CD4-positive, alpha-beta T cell (primary cell): ENCODE measurements at regions not wholly inside any gene's neighbourhood (a gene's known extent, or its start where the extent isn't known, plus 50 kb on each side); places are given as distances from the start of the nearest gene placed in this dataset.

Source experiments
- ATAC-seq: fragments of 200-7000 bp; cut with Tn5 transposase; one replicate; pipeline ENCODE4 v1.10.0; 2022; ENCODE audit warnings: mild to moderate bottlenecking; ENCODE audit not compliant: poor library complexity
- CTCF ChIA-PET: fragments of 350-600 bp; sonication (Branson Sonifier 250); formaldehyde crosslinking; loops from one replicate; lab custom pipeline; 2021; ENCODE audit warnings: antibody characterized with exemption, inconsistent platforms; lab: Charles Lee
- POLR2A ChIA-PET: fragments of 350-600 bp; sonication (Branson Sonifier 250); formaldehyde crosslinking; loops from one replicate; lab custom pipeline; 2021; ENCODE audit warnings: antibody characterized with exemption, inconsistent platforms; lab: Charles Lee
- DNase-seq, 14 experiments: peaks; one replicate each; pipeline ENCODE4 v3.0.0-alpha.2; 2013 to 2020; ENCODE audit warnings: mixed read lengths in 2 of 14
- H3K27ac ChIP-seq, 2 donors: one replicate each; pipeline versions ENCODE4 v1.5.1 to v1.7.0; 2013; ENCODE audit warnings: low read length in 2 of 2, low read depth in 1 of 2, mild to moderate bottlenecking in 1 of 2
- H3K27me3 ChIP-seq, 2 experiments: 1 replicate in 1 of 2; 2 replicates in 1 of 2; pipeline versions ENCODE4 v1.6.1 to v1.7.0; 2013; ENCODE audit warnings: low read length in 2 of 2, control low read depth in 1 of 2, mild to moderate bottlenecking in 1 of 2, moderate library complexity in 1 of 2; ENCODE audit not compliant: insufficient read depth in 2 of 2, control insufficient read depth in 1 of 2
- H3K36me3 ChIP-seq: one replicate; pipeline ENCODE4 v1.6.1; 2013; ENCODE audit warnings: low read length, control low read depth; ENCODE audit not compliant: insufficient read depth
- H3K4me1 ChIP-seq: one replicate; pipeline ENCODE4 v1.6.1; 2013; ENCODE audit warnings: low read length, control low read depth; ENCODE audit not compliant: insufficient read depth
- H3K4me3 ChIP-seq: one replicate; pipeline ENCODE4 v1.5.1; 2013; ENCODE audit warnings: mild to moderate bottlenecking, low read length, moderate library complexity
- H3K9me3 ChIP-seq, 2 experiments: 1 replicate in 1 of 2; 2 replicates in 1 of 2; pipeline versions ENCODE4 v1.6.1 to v1.7.0; 2013; ENCODE audit warnings: low read length in 2 of 2, mild to moderate bottlenecking in 2 of 2, control low read depth in 1 of 2, moderate library complexity in 1 of 2; ENCODE audit not compliant: control insufficient read depth in 1 of 2, insufficient read depth in 1 of 2
- H3K27ac Mint-ChIP-seq: one replicate; pipeline ENCODE4 v1.8.0; 2020; ENCODE audit warnings: mixed read lengths
- H3K27me3 Mint-ChIP-seq: one replicate; pipeline ENCODE4 v1.8.0; 2021; ENCODE audit warnings: mixed read lengths
- H3K36me3 Mint-ChIP-seq: one replicate; pipeline ENCODE4 v1.8.0; 2021; ENCODE audit warnings: low read depth, mixed read lengths
- H3K4me1 Mint-ChIP-seq: one replicate; pipeline ENCODE4 v1.8.0; 2021; ENCODE audit warnings: low read depth, mixed read lengths
- H3K4me3 Mint-ChIP-seq: one replicate; pipeline ENCODE4 v1.8.0; 2020; ENCODE audit warnings: mild to moderate bottlenecking, mixed read lengths
- H3K9me3 Mint-ChIP-seq: one replicate; pipeline ENCODE4 v1.8.0; 2020; ENCODE audit warnings: mixed read lengths
- CTCF ChIP-seq: fragments of 200-600 bp; IDR thresholded peaks from one replicate; pipeline ENCODE4 v1.8.0; 2022; ENCODE audit warnings: antibody characterized with exemption, mild to moderate bottlenecking
- intact Hi-C, 2 experiments: fragments of 100-400 bp; cut with DNase I in 1 of 2; cut with micrococcal nuclease in 1 of 2; formaldehyde crosslinking; loops; one replicate each; pipeline versions ENCODE4 v1.15.1 to v1.9.0; 2023 to 2025; cut with DNase I, micrococcal nuclease

- ChIA-PET POLR2A (no interaction called here), CTCF (no interaction called here)
- H3K27ac ChIP-seq: no peak overlapping the region
- no peaks in the 10 kb centered on the region for H3K36me3 ChIP-seq
- H3K4me1 ChIP-seq: no peaks in the 10 kb centered on the region
- DNase-seq (no peak), ATAC-seq (no peak)
- no peak for TF ChIP-seq CTCF
- H3K4me3 ChIP-seq: no peak overlapping the region
- H3K27me3 ChIP-seq: no peaks in the 10 kb centered on the region
- H3K9me3 ChIP-seq: no peaks in the 10 kb centered on the region
- no peaks in the 10 kb centered on the region for H3K4me1 Mint-ChIP-seq
- intact Hi-C loops: no loop called here
- H3K27ac Mint-ChIP-seq: no peak overlapping the region
- H3K4me3 Mint-ChIP-seq: no peak overlapping the region
- H3K9me3 Mint-ChIP-seq: peaks cover 10% of the 10 kb centered on the region
- H3K36me3 Mint-ChIP-seq: no peaks in the 10 kb centered on the region
- H3K27me3 Mint-ChIP-seq: no peaks in the 10 kb centered on the region
Observed at GRCh38 chr18:30639361-30639760, 403.2 kb downstream of the DSC3 start.

GRCh38 chr18:30634249-30634648, 408.3 kb downstream of the DSC3 start:
- no peaks in the 10 kb centered on the region for H3K4me1 Mint-ChIP-seq
- CTCF ChIA-PET: no interaction called here

GRCh38 chr18:30632071-30632698, 410.4 kb downstream of the DSC3 start:
- Mint-ChIP-seq H3K27ac (no peak overlapping the region), H3K9me3 (peaks cover 8% of the 10 kb centered on the region), H3K36me3 (no peaks in the 10 kb centered on the region), H3K4me1 (no peaks in the 10 kb centered on the region), H3K4me3 (no peak overlapping the region), H3K27me3 (no peaks in the 10 kb centered on the region)
- Histone ChIP-seq H3K36me3 (no peaks in the 10 kb centered on the region), H3K27ac (no peak overlapping the region), H3K4me3 (no peak overlapping the region), H3K27me3 (no peaks in the 10 kb centered on the region), H3K9me3 (peaks cover 0 to 9% of the 10 kb centered on the region in 2 experiments), H3K4me1 (no peaks in the 10 kb centered on the region)
- POLR2A ChIA-PET: no interaction called here
- DNase-seq: no peak
- intact Hi-C loops: no loop called here
- CTCF ChIA-PET: no interaction called here
- no peak for TF ChIP-seq CTCF
- no peak for ATAC-seq

More at GRCh38 chr18:30634249-30634648, 408.3 kb downstream of the DSC3 start:
- H3K27ac ChIP-seq: no peak overlapping the region
- H3K27me3 ChIP-seq: no peaks in the 10 kb centered on the region
- no peak overlapping the region for H3K4me3 ChIP-seq
- H3K27ac Mint-ChIP-seq: no peak overlapping the region
- no peak overlapping the region for H3K4me3 Mint-ChIP-seq
- H3K36me3 Mint-ChIP-seq: no peaks in the 10 kb centered on the region
- H3K27me3 Mint-ChIP-seq: no peaks in the 10 kb centered on the region
- H3K4me1 ChIP-seq: no peaks in the 10 kb centered on the region
- intact Hi-C loops: no loop called here
- H3K9me3 Mint-ChIP-seq: peaks cover 8% of the 10 kb centered on the region
- POLR2A ChIA-PET: no interaction called here
- H3K36me3 ChIP-seq: no peaks in the 10 kb centered on the region
- DNase-seq (no peak), ATAC-seq (no peak)
- H3K9me3 ChIP-seq: peaks cover 0 to 9% of the 10 kb centered on the region in 2 experiments
- TF ChIP-seq CTCF: no peak
